Panc1 (cell line): ENCODE measurements at regions not wholly inside any gene's neighbourhood (a gene's known extent, or its start where the extent isn't known, plus 50 kb on each side); places are given as distances from the start of the nearest gene placed in this dataset.

Experiments
- ATAC-seq: fragments of 200-7000 bp; cut with Tn5 transposase; 2 replicates; pipeline ENCODE4 v1.9.1; 2020; ENCODE audit warnings: mild to moderate bottlenecking, moderate library complexity
- BruUV-seq: library from RNA; stranded (reverse); fragments of 400-500 nt; replicated peaks from 2 replicates; lab custom pipeline; 2021; lab: Mats Ljungman, UMichigan
- CTCF ChIA-PET: fragments of 300-600 bp; sonication (Branson Sonifier 250); formaldehyde crosslinking; loops from one replicate; lab custom pipeline; 2022; ENCODE audit warnings: antibody characterized with exemption; lab: Charles Lee
- POLR2A ChIA-PET: fragments of 300-600 bp; sonication (Branson Sonifier 250); formaldehyde crosslinking; loops from one replicate; lab custom pipeline; 2022; ENCODE audit warnings: antibody characterized with exemption; lab: Charles Lee
- DNase-seq: peaks from one replicate; pipeline ENCODE4 v3.0.0-alpha.2; 2010; ENCODE audit warnings: low read depth, low spot score
- H3K27ac ChIP-seq: 2 replicates; pipeline ENCODE4 v1.5.1; 2011; ENCODE audit warnings: mild to moderate bottlenecking, low read length, inconsistent platforms
- H3K27me3 ChIP-seq: fragments of 200-500 bp; sonication (Bioruptor generic); 2 replicates; pipeline ENCODE4 v1.6.0; 2014; ENCODE audit warnings: low read length, inconsistent platforms; ENCODE audit not compliant: control insufficient read depth, insufficient read depth
- H3K36me3 ChIP-seq: fragments of 200-500 bp; sonication (Bioruptor generic); 2 replicates; pipeline ENCODE4 v1.5.1; 2014; ENCODE audit warnings: inconsistent platforms, mild to moderate bottlenecking, low read length, moderate library complexity; ENCODE audit not compliant: control insufficient read depth, insufficient read depth
- H3K4me1 ChIP-seq: 2 replicates; pipeline ENCODE4 v1.5.1; 2011; ENCODE audit warnings: inconsistent platforms, mild to moderate bottlenecking, low read length, moderate library complexity; ENCODE audit not compliant: control insufficient read depth, insufficient read depth
- H3K4me3 ChIP-seq, 2 experiments: 2 replicates each; pipeline ENCODE4 v1.5.1; 2011 to 2012; ENCODE audit warnings: low read depth in 2 of 2, low read length in 2 of 2, mild to moderate bottlenecking in 2 of 2, inconsistent platforms in 1 of 2, moderate library complexity in 1 of 2
- H3K9me3 ChIP-seq: fragments of 200-500 bp; sonication (Bioruptor generic); 2 replicates; pipeline ENCODE4 v1.5.1; 2014; ENCODE audit warnings: low read depth, mild to moderate bottlenecking, inconsistent platforms, low read length, moderate library complexity; ENCODE audit not compliant: control insufficient read depth, insufficient read depth
- POLR2AphosphoS5 ChIP-seq: IDR thresholded peaks from 2 replicates; pipeline ENCODE4 v1.6.1; 2012; ENCODE audit warnings: mild to moderate bottlenecking, low read depth, low read length, moderate library complexity
- SIN3A ChIP-seq: IDR thresholded peaks from 2 replicates; pipeline ENCODE4 v1.6.1; 2012; ENCODE audit warnings: low read depth, mild to moderate bottlenecking, low read length, moderate library complexity, borderline replicate concordance; ENCODE audit not compliant: insufficient read depth
- TCF7L2 ChIP-seq: IDR thresholded peaks from 2 replicates; pipeline ENCODE4 v1.6.1; 2011; ENCODE audit warnings: mild to moderate bottlenecking, low read depth, low read length, inconsistent platforms
- in situ Hi-C: cut with HindIII; loops from 2 replicates; pipeline ENCODE4 v1.10.0; 2016; ENCODE audit warnings: low sequenced_read_pairs, low pct_unique_long_range_greater_than_20kb
- intact Hi-C: fragments of 100-400 bp; cut with micrococcal nuclease; formaldehyde crosslinking; loops from one replicate; pipeline ENCODE4 v1.10.0; 2022; ENCODE audit not compliant: unreplicated experiment
- TF ChIP-seq, protein P1 (sequence below): fragments of 450-650 bp; IDR thresholded peaks from 2 replicates; pipeline ENCODE4 v1.5.1; 2017; ENCODE audit warnings: mild to moderate bottlenecking
- TF ChIP-seq, protein P2 (sequence below), 2 experiments: IDR thresholded peaks; 2 replicates each; pipeline ENCODE4 v1.6.1; 2011 to 2012; ENCODE audit warnings: low read depth in 2 of 2, control low read depth in 1 of 2, low read length in 1 of 2, mild to moderate bottlenecking in 1 of 2, moderate library complexity in 1 of 2; ENCODE audit not compliant: insufficient read depth in 1 of 2

DNA sequence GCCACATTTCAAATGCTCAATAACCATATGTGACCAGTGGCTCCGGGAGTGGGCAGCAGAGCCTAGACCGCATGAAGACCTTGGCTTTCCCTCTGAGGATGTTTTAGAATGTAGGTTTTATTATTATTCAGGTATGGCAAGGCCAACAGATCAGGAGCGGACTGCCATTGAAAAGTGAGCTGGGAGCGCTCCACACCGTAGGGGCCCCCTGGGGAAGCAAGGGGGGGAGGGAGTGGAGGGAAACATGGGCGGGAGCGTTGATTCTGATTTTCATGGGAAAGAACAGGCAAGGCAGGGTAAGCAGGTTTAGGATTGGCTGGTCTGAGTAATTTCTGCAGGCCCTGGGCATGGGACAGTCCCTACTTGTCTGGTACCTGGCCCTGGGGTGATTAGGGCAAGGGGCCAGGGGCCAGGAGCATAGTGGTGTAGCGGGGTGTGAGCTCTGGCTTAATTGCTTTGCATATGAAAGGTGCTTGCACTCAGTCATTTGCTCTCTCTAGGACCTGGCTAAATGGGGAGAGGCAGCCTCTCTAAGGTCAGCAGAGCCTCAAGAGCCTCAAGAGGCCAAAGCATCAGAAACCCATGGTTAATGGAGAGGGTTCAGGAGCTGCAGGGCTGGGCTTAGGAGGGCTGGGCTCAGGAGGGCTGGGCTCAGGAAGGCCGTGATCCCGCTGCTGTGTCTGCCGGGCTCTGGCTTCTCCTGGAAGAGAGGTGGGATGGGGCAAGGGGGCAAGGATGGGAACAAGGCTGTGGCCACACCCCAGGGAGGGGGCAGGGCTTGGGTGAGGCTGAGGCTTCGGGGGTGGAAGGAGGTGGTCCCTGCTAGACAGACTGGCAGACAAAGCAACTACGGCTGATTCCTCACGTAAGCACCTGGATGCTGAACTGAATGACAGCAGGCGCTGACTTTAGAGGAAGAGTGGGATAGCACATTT is 82.0 kb upstream of the WASF3 start:
- H3K9me3 ChIP-seq: no peaks in the 10 kb centered on the region
- ATAC-seq (no peak), DNase-seq (no peak)
- H3K36me3 ChIP-seq: no peaks in the 10 kb centered on the region
- no peak for TF ChIP-seq TCF7L2
- TF ChIP-seq, protein P1, sequence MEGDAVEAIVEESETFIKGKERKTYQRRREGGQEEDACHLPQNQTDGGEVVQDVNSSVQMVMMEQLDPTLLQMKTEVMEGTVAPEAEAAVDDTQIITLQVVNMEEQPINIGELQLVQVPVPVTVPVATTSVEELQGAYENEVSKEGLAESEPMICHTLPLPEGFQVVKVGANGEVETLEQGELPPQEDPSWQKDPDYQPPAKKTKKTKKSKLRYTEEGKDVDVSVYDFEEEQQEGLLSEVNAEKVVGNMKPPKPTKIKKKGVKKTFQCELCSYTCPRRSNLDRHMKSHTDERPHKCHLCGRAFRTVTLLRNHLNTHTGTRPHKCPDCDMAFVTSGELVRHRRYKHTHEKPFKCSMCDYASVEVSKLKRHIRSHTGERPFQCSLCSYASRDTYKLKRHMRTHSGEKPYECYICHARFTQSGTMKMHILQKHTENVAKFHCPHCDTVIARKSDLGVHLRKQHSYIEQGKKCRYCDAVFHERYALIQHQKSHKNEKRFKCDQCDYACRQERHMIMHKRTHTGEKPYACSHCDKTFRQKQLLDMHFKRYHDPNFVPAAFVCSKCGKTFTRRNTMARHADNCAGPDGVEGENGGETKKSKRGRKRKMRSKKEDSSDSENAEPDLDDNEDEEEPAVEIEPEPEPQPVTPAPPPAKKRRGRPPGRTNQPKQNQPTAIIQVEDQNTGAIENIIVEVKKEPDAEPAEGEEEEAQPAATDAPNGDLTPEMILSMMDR: no peak
- TF ChIP-seq, protein P2, sequence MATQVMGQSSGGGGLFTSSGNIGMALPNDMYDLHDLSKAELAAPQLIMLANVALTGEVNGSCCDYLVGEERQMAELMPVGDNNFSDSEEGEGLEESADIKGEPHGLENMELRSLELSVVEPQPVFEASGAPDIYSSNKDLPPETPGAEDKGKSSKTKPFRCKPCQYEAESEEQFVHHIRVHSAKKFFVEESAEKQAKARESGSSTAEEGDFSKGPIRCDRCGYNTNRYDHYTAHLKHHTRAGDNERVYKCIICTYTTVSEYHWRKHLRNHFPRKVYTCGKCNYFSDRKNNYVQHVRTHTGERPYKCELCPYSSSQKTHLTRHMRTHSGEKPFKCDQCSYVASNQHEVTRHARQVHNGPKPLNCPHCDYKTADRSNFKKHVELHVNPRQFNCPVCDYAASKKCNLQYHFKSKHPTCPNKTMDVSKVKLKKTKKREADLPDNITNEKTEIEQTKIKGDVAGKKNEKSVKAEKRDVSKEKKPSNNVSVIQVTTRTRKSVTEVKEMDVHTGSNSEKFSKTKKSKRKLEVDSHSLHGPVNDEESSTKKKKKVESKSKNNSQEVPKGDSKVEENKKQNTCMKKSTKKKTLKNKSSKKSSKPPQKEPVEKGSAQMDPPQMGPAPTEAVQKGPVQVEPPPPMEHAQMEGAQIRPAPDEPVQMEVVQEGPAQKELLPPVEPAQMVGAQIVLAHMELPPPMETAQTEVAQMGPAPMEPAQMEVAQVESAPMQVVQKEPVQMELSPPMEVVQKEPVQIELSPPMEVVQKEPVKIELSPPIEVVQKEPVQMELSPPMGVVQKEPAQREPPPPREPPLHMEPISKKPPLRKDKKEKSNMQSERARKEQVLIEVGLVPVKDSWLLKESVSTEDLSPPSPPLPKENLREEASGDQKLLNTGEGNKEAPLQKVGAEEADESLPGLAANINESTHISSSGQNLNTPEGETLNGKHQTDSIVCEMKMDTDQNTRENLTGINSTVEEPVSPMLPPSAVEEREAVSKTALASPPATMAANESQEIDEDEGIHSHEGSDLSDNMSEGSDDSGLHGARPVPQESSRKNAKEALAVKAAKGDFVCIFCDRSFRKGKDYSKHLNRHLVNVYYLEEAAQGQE (IDR thresholded peaks at IDR 0.05; ENCODE audit: insufficient read depth in 1 of 2, low read depth in 2 of 2, low read length in 1 of 2): no peak
- no peak for TF ChIP-seq POLR2AphosphoS5
- TF ChIP-seq SIN3A: no peak
- no peaks in the 10 kb centered on the region for H3K27me3 ChIP-seq
- no peak overlapping the region for H3K4me3 ChIP-seq
- intact Hi-C loops (no loop called here), in situ Hi-C loops (no loop called here)
- POLR2A ChIA-PET: no interaction called here
- no peaks in the 10 kb centered on the region for H3K4me1 ChIP-seq
- H3K27ac ChIP-seq: no peak overlapping the region
- BruUV-seq: no TSS peak
- CTCF ChIA-PET: no interaction called here

DNA sequence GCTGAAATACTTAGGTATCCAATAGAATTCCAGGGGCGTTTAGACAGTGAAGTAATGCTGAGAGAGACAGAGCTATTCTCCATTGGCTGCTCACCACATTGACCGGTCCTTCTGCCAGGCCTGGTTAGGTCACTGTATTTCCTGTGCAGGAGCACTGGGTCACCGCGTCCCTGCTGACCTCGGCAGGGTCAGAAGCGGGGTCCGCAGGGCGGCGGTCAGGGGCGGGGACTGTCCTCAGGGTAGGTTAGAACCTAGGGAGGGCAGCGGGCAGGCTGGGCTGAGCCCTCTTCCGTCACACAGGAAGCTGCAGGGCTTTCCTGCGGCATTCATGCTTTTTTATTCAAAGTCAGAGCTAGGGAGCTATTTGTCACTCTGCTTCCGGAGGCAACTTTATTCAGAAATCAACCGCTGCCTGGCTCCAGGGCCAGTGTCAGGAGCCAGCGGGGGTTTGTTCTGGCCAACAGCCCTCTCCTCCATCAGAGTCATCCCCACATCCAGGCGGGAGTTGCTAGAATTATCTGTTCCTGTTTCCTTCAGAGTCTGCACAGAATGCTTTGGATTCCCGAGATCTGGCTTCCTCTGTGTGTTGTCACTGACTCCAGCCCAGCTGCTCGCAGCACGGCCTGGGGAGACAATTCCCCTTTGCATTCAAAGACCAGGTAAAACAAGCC is 81.2 kb upstream of the WASF3 start:
- ATAC-seq (no peak), DNase-seq (no peak)
- in situ Hi-C loops: no loop called here
- H3K4me1 ChIP-seq: no peaks in the 10 kb centered on the region
- no TSS peak for BruUV-seq
- H3K27ac ChIP-seq: no peak overlapping the region
- H3K36me3 ChIP-seq: no peaks in the 10 kb centered on the region
- intact Hi-C loops: no loop called here
- no peak for TF ChIP-seq POLR2AphosphoS5
- TF ChIP-seq, protein P1: no peak
- H3K4me3 ChIP-seq: no peak overlapping the region
- ChIA-PET POLR2A (no interaction called here), CTCF (no interaction called here)
- no peaks in the 10 kb centered on the region for H3K9me3 ChIP-seq
- no peaks in the 10 kb centered on the region for H3K27me3 ChIP-seq
